SK-N-SH treated with all-trans-retinoic acid at 6 μM for 48 hours (cell line): ENCODE measurements at regions not wholly inside any gene's neighbourhood (a gene's known extent, or its start where the extent isn't known, plus 50 kb on each side); places are given as distances from the start of the nearest gene placed in this dataset.

ENCODE experiments used
- ATAC-seq: fragments of 200-7000 bp; cut with Tn5 transposase; 3 replicates; pipeline ENCODE4 v1.9.1; 2020; ENCODE audit warnings: mild to moderate bottlenecking, moderate library complexity
- ARNTL ChIP-seq: fragments of 450-650 bp; formaldehyde crosslinking; IDR thresholded peaks from 2 replicates; pipeline ENCODE4 v1.5.0; 2020; ENCODE audit warnings: low read depth, mild to moderate bottlenecking, moderate library complexity, borderline replicate concordance
- BACH2 ChIP-seq: fragments of 250-450 bp; sonication (Bioruptor Pico); IDR thresholded peaks from 2 replicates; pipeline ENCODE4 v1.9.0; 2021; ENCODE audit warnings: mild to moderate bottlenecking, borderline replicate concordance
- CREB5 ChIP-seq: fragments of 250-450 bp; sonication (Bioruptor Pico); IDR thresholded peaks from 2 replicates; pipeline ENCODE4 v1.5.1; 2020; ENCODE audit warnings: low read depth, mild to moderate bottlenecking, moderate library complexity
- CSDC2 ChIP-seq: fragments of 250-450 bp; sonication (Bioruptor Pico); IDR thresholded peaks from 2 replicates; pipeline ENCODE4 v1.5.0; 2020; ENCODE audit warnings: mild to moderate bottlenecking, moderate library complexity
- ESRRG ChIP-seq: fragments of 250-450 bp; sonication (Bioruptor Pico); IDR thresholded peaks from 2 replicates; pipeline ENCODE4 v1.6.1; 2021; ENCODE audit warnings: mild to moderate bottlenecking
- ISL1 ChIP-seq: fragments of 250-450 bp; sonication (Bioruptor Pico); IDR thresholded peaks from 2 replicates; pipeline ENCODE4 v2.1.2; 2022; ENCODE audit warnings: mild to moderate bottlenecking, moderate library complexity
- OSR1 ChIP-seq: fragments of 250-450 bp; sonication (Bioruptor Pico); IDR thresholded peaks from 2 replicates; pipeline ENCODE4 v1.8.0; 2022; ENCODE audit warnings: moderate library complexity, mild to moderate bottlenecking, inconsistent platforms
- PATZ1 ChIP-seq: fragments of 250-450 bp; sonication (Bioruptor Pico); IDR thresholded peaks from 2 replicates; pipeline ENCODE4 v1.8.0; 2020; ENCODE audit warnings: mild to moderate bottlenecking, moderate library complexity, borderline replicate concordance
- PPARA ChIP-seq: fragments of 250-450 bp; sonication (Bioruptor Pico); IDR thresholded peaks from 2 replicates; pipeline ENCODE4 v1.5.0; 2020; ENCODE audit warnings: mild to moderate bottlenecking, borderline replicate concordance
- RARB ChIP-seq: fragments of 250-450 bp; sonication (Bioruptor Pico); IDR thresholded peaks from 2 replicates; pipeline ENCODE4 v1.8.0; 2021; ENCODE audit warnings: mild to moderate bottlenecking, moderate library complexity
- SNAI2 ChIP-seq: fragments of 250-450 bp; sonication (Bioruptor Pico); IDR thresholded peaks from 2 replicates; pipeline ENCODE4 v1.5.0; 2020; ENCODE audit warnings: mild to moderate bottlenecking, moderate library complexity
- TCF4 ChIP-seq: fragments of 250-450 bp; sonication (Bioruptor Pico); IDR thresholded peaks from 2 replicates; pipeline ENCODE4 v1.8.0; 2021; ENCODE audit warnings: mild to moderate bottlenecking, moderate library complexity, borderline replicate concordance
- TOX ChIP-seq: fragments of 250-450 bp; sonication (Bioruptor Pico); IDR thresholded peaks from 2 replicates; pipeline ENCODE4 v1.8.0; 2021; ENCODE audit warnings: mild to moderate bottlenecking, moderate library complexity, borderline replicate concordance
- TSHZ2 ChIP-seq: fragments of 250-450 bp; sonication (Bioruptor Pico); IDR thresholded peaks from 2 replicates; pipeline ENCODE4 v1.5.0; 2020; ENCODE audit warnings: mild to moderate bottlenecking, moderate library complexity
- ZC3H10 ChIP-seq: fragments of 250-450 bp; sonication (Bioruptor Pico); IDR thresholded peaks from 2 replicates; pipeline ENCODE4 v1.5.1; 2021; ENCODE audit warnings: mild to moderate bottlenecking, moderate library complexity
- ZFP3 ChIP-seq: fragments of 250-450 bp; sonication (Bioruptor Pico); IDR thresholded peaks from 2 replicates; pipeline ENCODE4 v1.5.0; 2020; ENCODE audit warnings: mild to moderate bottlenecking, moderate library complexity
- ZFP30 ChIP-seq: fragments of 450-650 bp; formaldehyde crosslinking; IDR thresholded peaks from 2 replicates; pipeline ENCODE4 v1.5.0; 2022; ENCODE audit warnings: mild to moderate bottlenecking, moderate library complexity
- ZNF565 ChIP-seq: fragments of 450-650 bp; formaldehyde crosslinking; conservative IDR thresholded peaks from 2 replicates; pipeline ENCODE4 v1.5.0; 2020; ENCODE audit warnings: low read depth, mild to moderate bottlenecking, moderate library complexity
- ZNF8 ChIP-seq: fragments of 450-650 bp; formaldehyde crosslinking; IDR thresholded peaks from 2 replicates; pipeline ENCODE4 v1.5.0; 2020; ENCODE audit warnings: mild to moderate bottlenecking, moderate library complexity

GRCh38 chr9:82445556-82445955, 457.0 kb downstream of the SPATA31D1 start:
- TF ChIP-seq TSHZ2 (no peak), ZFP3 (no peak), ISL1 (CRISPR knock-in tag) (no peak), OSR1 (CRISPR knock-in tag) (no peak), PPARA (CRISPR knock-in tag) (no peak), SNAI2 (CRISPR knock-in tag) (no peak), CREB5 (CRISPR knock-in tag) (no peak), ZNF565 (CRISPR knock-in tag) (no peak), ZC3H10 (CRISPR knock-in tag) (no peak), ZNF8 (CRISPR knock-in tag) (no peak)
- no peak for ATAC-seq

- no peak for ATAC-seq
- TF ChIP-seq OSR1 (CRISPR knock-in tag), result no peak
- TF ChIP-seq RARB (CRISPR knock-in tag), result no peak
- TF ChIP-seq CSDC2 (CRISPR knock-in tag), result no peak
- TF ChIP-seq PATZ1 (CRISPR knock-in tag), result no peak
- no peak for TF ChIP-seq PPARA (CRISPR knock-in tag)
- no peak for TF ChIP-seq BACH2 (CRISPR knock-in tag)
- TF ChIP-seq ZC3H10 (CRISPR knock-in tag), result no peak
- TF ChIP-seq ISL1 (CRISPR knock-in tag), result no peak
- no peak for TF ChIP-seq TSHZ2
- TF ChIP-seq ESRRG (CRISPR knock-in tag), result no peak
- TF ChIP-seq SNAI2 (CRISPR knock-in tag), result no peak
- TF ChIP-seq TCF4 (CRISPR knock-in tag), result no peak
- TF ChIP-seq TOX, result no peak
- no peak for TF ChIP-seq ZFP3
- TF ChIP-seq ARNTL (CRISPR knock-in tag), result no peak
These were observed 458.8 kb downstream of the SPATA31D1 start for GRCh38 chr9:82447343-82447742.

- no peak for ATAC-seq
- TF ChIP-seq CSDC2 (CRISPR knock-in tag) (no peak), RARB (CRISPR knock-in tag) (no peak), TOX (no peak), ZFP30 (CRISPR knock-in tag) (no peak), CREB5 (CRISPR knock-in tag) (no peak), BACH2 (CRISPR knock-in tag) (no peak)
These were observed 461.4 kb downstream of the SPATA31D1 start for GRCh38 chr9:82449986-82450385.
